H9 (cell line): ENCODE measurements at regions not wholly inside any gene's neighbourhood (a gene's known extent, or its start where the extent isn't known, plus 50 kb on each side); places are given as distances from the start of the nearest gene placed in this dataset.

Experiments used
- DNase-seq: peaks from one replicate; pipeline ENCODE4 v3.0.0-alpha.2; 2017
- H2AFZ ChIP-seq: one replicate; pipeline ENCODE4 v1.6.1; 2013; ENCODE audit warnings: mild to moderate bottlenecking, low read length, control low read depth, moderate library complexity
- H2AK5ac ChIP-seq: 2 replicates; pipeline ENCODE4 v1.6.1; 2013; ENCODE audit warnings: low read length, control low read depth, mixed read lengths; ENCODE audit not compliant: insufficient read length
- H2BK120ac ChIP-seq: one replicate; pipeline ENCODE4 v1.6.1; 2013; ENCODE audit warnings: low read depth, mild to moderate bottlenecking, low read length, control low read depth, inconsistent platforms; ENCODE audit not compliant: poor library complexity, severe bottlenecking
- H2BK12ac ChIP-seq: 2 replicates; pipeline ENCODE4 v1.6.1; 2013; ENCODE audit warnings: low read length, control low read depth, mixed read lengths, low read depth; ENCODE audit not compliant: insufficient read length
- H2BK15ac ChIP-seq: 2 replicates; pipeline ENCODE4 v1.6.1; 2013; ENCODE audit warnings: low read depth, low read length, control low read depth
- H2BK20ac ChIP-seq: one replicate; pipeline ENCODE4 v1.6.1; 2013; ENCODE audit warnings: low read depth, mild to moderate bottlenecking, low read length, control low read depth, inconsistent platforms; ENCODE audit not compliant: poor library complexity, severe bottlenecking
- H2BK5ac ChIP-seq: 2 replicates; pipeline ENCODE4 v1.6.1; 2013; ENCODE audit warnings: low read length, control low read depth, mixed read lengths; ENCODE audit not compliant: insufficient read length
- H3K14ac ChIP-seq: 2 replicates; pipeline ENCODE4 v1.6.1; 2013; ENCODE audit warnings: low read length, control low read depth; ENCODE audit not compliant: insufficient read depth
- H3K18ac ChIP-seq: 2 replicates; pipeline ENCODE4 v1.6.1; 2013; ENCODE audit warnings: low read depth, mild to moderate bottlenecking, mixed read lengths, low read length, control low read depth; ENCODE audit not compliant: insufficient read length
- H3K23ac ChIP-seq: 2 replicates; pipeline ENCODE4 v1.6.1; 2013; ENCODE audit warnings: low read length, control low read depth, mixed read lengths, low read depth; ENCODE audit not compliant: insufficient read length
- H3K23me2 ChIP-seq: 2 replicates; pipeline ENCODE4 v1.6.1; 2013; ENCODE audit warnings: low read depth, mild to moderate bottlenecking, mixed read lengths, low read length, control low read depth; ENCODE audit not compliant: insufficient read length, poor library complexity, severe bottlenecking
- H3K27ac ChIP-seq: 2 replicates; pipeline ENCODE4 v1.5.1; 2013; ENCODE audit warnings: low read length, control low read depth, mixed read lengths, low read depth; ENCODE audit not compliant: insufficient read length
- H3K27me3 ChIP-seq: 2 replicates; pipeline ENCODE4 v1.6.1; 2013; ENCODE audit warnings: low read length, control low read depth, inconsistent platforms; ENCODE audit not compliant: insufficient read depth
- H3K4ac ChIP-seq: 2 replicates; pipeline ENCODE4 v1.6.1; 2013; ENCODE audit warnings: low read depth, mild to moderate bottlenecking, control low read depth, inconsistent platforms, low read length, moderate library complexity
- H3K4me1 ChIP-seq: 2 replicates; pipeline ENCODE4 v1.6.1; 2013; ENCODE audit warnings: low read length, control low read depth, inconsistent platforms; ENCODE audit not compliant: insufficient read depth
- H3K4me2 ChIP-seq: 2 replicates; pipeline ENCODE4 v1.6.1; 2013; ENCODE audit warnings: low read length, control low read depth, mixed read lengths; ENCODE audit not compliant: insufficient read length, insufficient read depth
- H3K56ac ChIP-seq: 2 replicates; pipeline ENCODE4 v1.6.1; 2013; ENCODE audit warnings: low read depth, mild to moderate bottlenecking, mixed read lengths, low read length, control low read depth; ENCODE audit not compliant: insufficient read length
- H3K79me1 ChIP-seq: 2 replicates; pipeline ENCODE4 v1.6.1; 2013; ENCODE audit warnings: low read depth, mild to moderate bottlenecking, moderate library complexity, low read length, control low read depth, inconsistent platforms; ENCODE audit not compliant: insufficient read depth, poor library complexity, severe bottlenecking
- H3K79me2 ChIP-seq: 2 replicates; pipeline ENCODE4 v1.6.1; 2013; ENCODE audit warnings: low read length, control low read depth, inconsistent platforms; ENCODE audit not compliant: insufficient read depth
- H3K9ac ChIP-seq: 2 replicates; pipeline ENCODE4 v1.6.1; 2013; ENCODE audit warnings: low read length, control low read depth, mixed read lengths; ENCODE audit not compliant: insufficient read length; ENCODE audit errors: extremely low read depth
- H3K9me3 ChIP-seq: one replicate; pipeline ENCODE4 v1.6.1; 2013; ENCODE audit warnings: low read depth, low read length, inconsistent platforms; ENCODE audit not compliant: control insufficient read depth
- H3T11ph ChIP-seq: one replicate; pipeline ENCODE4 v1.6.1; 2013; ENCODE audit warnings: mild to moderate bottlenecking, low read length, control low read depth, inconsistent platforms
- H4K20me1 ChIP-seq: one replicate; pipeline ENCODE4 v1.6.1; 2013; ENCODE audit not compliant: control insufficient read depth, insufficient read length, insufficient read depth
- H4K5ac ChIP-seq: 2 replicates; pipeline ENCODE4 v1.6.1; 2013; ENCODE audit warnings: low read depth, mild to moderate bottlenecking, mixed read lengths, low read length, control low read depth; ENCODE audit not compliant: insufficient read length
- H4K8ac ChIP-seq: replicated peaks from 2 replicates; pipeline ENCODE4 v1.6.1; 2013; ENCODE audit warnings: low read length, control low read depth, mixed read lengths, low read depth; ENCODE audit not compliant: insufficient read length
- H4K91ac ChIP-seq: 2 replicates; pipeline ENCODE4 v1.6.1; 2013; ENCODE audit warnings: low read depth, mild to moderate bottlenecking, moderate library complexity, mixed read lengths, low read length, control low read depth; ENCODE audit not compliant: insufficient read length
- H3K27ac Mint-ChIP-seq, 3 experiments: 2 replicates in 2 of 3; 3 replicates in 1 of 3; pipeline ENCODE4 v1.8.0; 2020 to 2021; ENCODE audit warnings: mixed read lengths in 3 of 3, mild to moderate bottlenecking in 1 of 3, moderate library complexity in 1 of 3
- H3K27me3 Mint-ChIP-seq: 2 replicates; pipeline ENCODE4 v1.8.0; 2021; ENCODE audit warnings: low read depth, mild to moderate bottlenecking, moderate library complexity, mixed read lengths
- H3K36me3 Mint-ChIP-seq, 3 experiments: 2 replicates in 2 of 3; 3 replicates in 1 of 3; pipeline ENCODE4 v1.8.0; 2020 to 2021; ENCODE audit warnings: low read depth in 3 of 3, mixed read lengths in 3 of 3; ENCODE audit not compliant: insufficient read depth in 1 of 3
- H3K4me1 Mint-ChIP-seq, 2 experiments: 2 replicates each; pipeline ENCODE4 v1.8.0; 2020; ENCODE audit warnings: mixed read lengths in 2 of 2
- H3K4me3 Mint-ChIP-seq, 2 experiments: 2 replicates in 1 of 2; 3 replicates in 1 of 2; pipeline ENCODE4 v1.8.0; 2020 to 2021; ENCODE audit warnings: mild to moderate bottlenecking in 2 of 2, mixed read lengths in 2 of 2, moderate library complexity in 1 of 2
- H3K9me3 Mint-ChIP-seq, 2 experiments: 2 replicates in 1 of 2; 3 replicates in 1 of 2; pipeline ENCODE4 v1.8.0; 2020; ENCODE audit warnings: mild to moderate bottlenecking in 2 of 2, mixed read lengths in 2 of 2, moderate library complexity in 1 of 2
- CTCF ChIP-seq: fragments of 200-600 bp; sonication (generic); conservative IDR thresholded peaks from 3 replicates; pipeline ENCODE4 v1.8.0; 2021; ENCODE audit warnings: antibody characterized with exemption, mild to moderate bottlenecking
- WGBS: extraction: QIAGEN DNeasy Blood & Tissue Kit; methylation state at CpG from one replicate; pipeline ENCODE4 v1.1.7; 2013; ENCODE audit warnings: missing lambda C conversion rate, low lambda C conversion rate, mixed read lengths; ENCODE audit not compliant: insufficient read length; ENCODE audit errors: extremely low coverage; 5-methylcytosine and 5-hydroxymethylcytosine counted together

GRCh38 chr16:8283195-8283594, 307.1 kb downstream of the TMEM114 start:
- no peaks in the 10 kb centered on the region for H3K79me2 ChIP-seq
- Mint-ChIP-seq H3K27ac (no peak overlapping the region), H3K9me3 (no peaks in the 10 kb centered on the region)

More at GRCh38 chr16:8283195-8283594, 307.1 kb downstream of the TMEM114 start:
- H3K23ac ChIP-seq, result no peak overlapping the region
- Mint-ChIP-seq H3K27me3 (peaks cover 1% of the 10 kb centered on the region), H3K4me1 (peaks cover 28 to 33% of the 10 kb centered on the region in 2 experiments), H3K4me3 (no peak overlapping the region), H3K36me3 (no peaks in the 10 kb centered on the region)
- H3K56ac ChIP-seq, result no peak overlapping the region
- no peak for DNase-seq
- H3K4me1 ChIP-seq, result peaks cover 9% of the 10 kb centered on the region; the same call in 1 of the 2 replicates
- no peak overlapping the region for H3K9ac ChIP-seq
- no peaks in the 10 kb centered on the region for H3K27me3 ChIP-seq
- H3K14ac ChIP-seq, result no peak overlapping the region
- no peak overlapping the region for H2BK120ac ChIP-seq
- no peak overlapping the region for H2AK5ac ChIP-seq
- no peaks in the 10 kb centered on the region for H4K20me1 ChIP-seq
- H2AFZ ChIP-seq, result no peak overlapping the region
- no peak for TF ChIP-seq CTCF
- H2BK15ac ChIP-seq, result no peak overlapping the region
- H3K23me2 ChIP-seq, result no peaks in the 10 kb centered on the region
- no peak overlapping the region for H3K18ac ChIP-seq
- no peak overlapping the region for H3K27ac ChIP-seq
- no peak overlapping the region for H2BK12ac ChIP-seq
- H4K91ac ChIP-seq, result no peak overlapping the region
- H3K9me3 ChIP-seq, result no peaks in the 10 kb centered on the region
- no peak overlapping the region for H2BK5ac ChIP-seq
- H3T11ph ChIP-seq, result no peak overlapping the region
- no peak overlapping the region for H4K5ac ChIP-seq
- no peak overlapping the region for H4K8ac ChIP-seq
- no CpG with 5 or more reads among the region's 4 CpGs for WGBS
- H3K4ac ChIP-seq, result no peak overlapping the region
- no peak overlapping the region for H2BK20ac ChIP-seq
- H3K79me1 ChIP-seq, result no peaks in the 10 kb centered on the region
- H3K4me2 ChIP-seq, result no peak overlapping the region
